ENCODE measurements at regions not wholly inside any gene's neighbourhood (a gene's known extent, or its start where the extent isn't known, plus 50 kb on each side); places are given as distances from the start of the nearest gene placed in this dataset.

- Histone ChIP-seq H3K36me3 (no peaks in the 10 kb centered on the region), H3K9me3 (no peaks in the 10 kb centered on the region), H3K27me3 (no peaks in the 10 kb centered on the region), H3K27ac (no peak overlapping the region), H3K4me3 (no peak overlapping the region), H3K4me1 (no peaks in the 10 kb centered on the region)
- DNase-seq = no peak
- TF ChIP-seq CTCF (IDR thresholded peaks at IDR 0.05) = no peak
- no peak for ATAC-seq
- intact Hi-C loops (cut with DNase I) = no loop called here
Observed at GRCh38 chr3:80096909-80097308, 329.1 kb upstream of the ROBO1 start.

- TF ChIP-seq CTCF (IDR thresholded peaks at IDR 0.05) = no peak
- intact Hi-C loops (cut with DNase I) = no loop called here
- Histone ChIP-seq H3K4me1 (no peaks in the 10 kb centered on the region), H3K36me3 (no peaks in the 10 kb centered on the region), H3K27me3 (no peaks in the 10 kb centered on the region), H3K4me3 (no peak overlapping the region), H3K27ac (no peak overlapping the region), H3K9me3 (no peaks in the 10 kb centered on the region)
- ATAC-seq = no peak
- DNase-seq = no peak
Observed at GRCh38 chr3:80094589-80094988, 326.8 kb upstream of the ROBO1 start.

GRCh38 chr3:80087767-80088166 lies 320.0 kb upstream of the ROBO1 start:
- DNase-seq (no peak), ATAC-seq (no peak)
- Histone ChIP-seq H3K4me1 (no peaks in the 10 kb centered on the region), H3K9me3 (no peaks in the 10 kb centered on the region), H3K36me3 (no peaks in the 10 kb centered on the region), H3K4me3 (no peak overlapping the region), H3K27ac (no peak overlapping the region), H3K27me3 (no peaks in the 10 kb centered on the region)
- intact Hi-C loops (cut with DNase I) = no loop called here
- TF ChIP-seq CTCF (IDR thresholded peaks at IDR 0.05) = no peak

GRCh38 chr3:80086426-80086825 lies 318.6 kb upstream of the ROBO1 start:
- intact Hi-C loops (cut with DNase I) = no loop called here
- no peaks in the 10 kb centered on the region for H3K9me3 ChIP-seq
- H3K4me3 ChIP-seq = no peak overlapping the region
- no peak overlapping the region for H3K27ac ChIP-seq
- no peaks in the 10 kb centered on the region for H3K36me3 ChIP-seq
- DNase-seq (no peak), ATAC-seq (no peak)
- H3K4me1 ChIP-seq = no peaks in the 10 kb centered on the region
- H3K27me3 ChIP-seq = no peaks in the 10 kb centered on the region
- TF ChIP-seq CTCF (IDR thresholded peaks at IDR 0.05) = no peak

- Histone ChIP-seq H3K27ac (no peak overlapping the region), H3K27me3 (no peaks in the 10 kb centered on the region), H3K4me3 (no peak overlapping the region), H3K9me3 (no peaks in the 10 kb centered on the region), H3K36me3 (no peaks in the 10 kb centered on the region), H3K4me1 (no peaks in the 10 kb centered on the region)
- TF ChIP-seq CTCF (IDR thresholded peaks at IDR 0.05) = no peak
- no peak for DNase-seq
- ATAC-seq = no peak
- intact Hi-C loops (cut with DNase I) = no loop called here
Observed at GRCh38 chr3:80079886-80080285, 312.1 kb upstream of the ROBO1 start.

GRCh38 chr3:80068459-80068858 lies 300.7 kb upstream of the ROBO1 start:
- ATAC-seq (no peak), DNase-seq (no peak)
- no peak for TF ChIP-seq CTCF (IDR thresholded peaks at IDR 0.05)
- Histone ChIP-seq H3K27ac (no peak overlapping the region), H3K9me3 (no peaks in the 10 kb centered on the region), H3K36me3 (no peaks in the 10 kb centered on the region), H3K4me1 (no peaks in the 10 kb centered on the region), H3K4me3 (no peak overlapping the region), H3K27me3 (no peaks in the 10 kb centered on the region)
- intact Hi-C loops (cut with DNase I) = no loop called here

Measured in upper lobe of right lung (tissue), 1 donor.